ENCODE measurements at regions not wholly inside any gene's neighbourhood (a gene's known extent, or its start where the extent isn't known, plus 50 kb on each side); places are given as distances from the start of the nearest gene placed in this dataset.
"Not testable (repeated sequence)": the region's sequence is repeated elsewhere in the genome, so short reads cannot be mapped to it uniquely, and the experiment has no call there.

DNA sequence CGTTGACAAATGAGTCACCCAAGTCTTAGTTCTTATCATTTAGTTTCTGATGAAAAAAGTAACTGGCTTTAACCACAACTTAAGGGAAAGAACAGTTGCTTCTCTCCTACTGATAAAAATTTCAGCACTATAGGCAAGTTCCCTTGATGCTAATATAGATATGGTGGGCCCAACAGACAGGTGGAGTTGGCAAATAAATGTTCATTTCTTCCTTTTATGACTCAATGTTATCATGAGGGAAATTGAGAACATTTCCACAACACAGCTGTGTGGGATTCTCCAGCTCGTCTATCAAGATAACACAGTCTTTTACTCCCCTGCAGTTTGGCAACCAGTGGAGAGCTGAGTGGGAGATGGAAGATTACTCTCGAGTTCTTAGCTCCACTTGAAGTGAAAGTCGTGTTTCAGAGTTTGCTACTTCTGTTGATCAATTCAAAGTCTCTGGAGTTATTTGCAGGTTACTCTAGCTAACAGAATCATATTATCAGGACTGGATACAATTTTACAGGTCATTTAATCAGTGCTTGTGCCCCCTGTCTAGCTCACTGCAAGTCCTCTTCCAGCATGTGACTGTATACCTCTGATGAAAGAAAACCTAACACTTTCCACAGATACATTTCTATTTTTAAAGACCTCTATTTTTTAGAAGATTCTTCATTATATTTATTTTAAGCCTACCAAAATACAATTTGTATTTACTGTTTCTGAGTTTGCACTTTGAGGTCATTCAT is 270.6 kb upstream of the GK2 start:
- Histone ChIP-seq H3K27ac (no peak overlapping the region), H3K9me3 (no peaks in the 10 kb centered on the region), H3K27me3 (no peaks in the 10 kb centered on the region), H3K36me3 (no peaks in the 10 kb centered on the region), H3K4me1 (no peaks in the 10 kb centered on the region), H3K4me3 (no peak overlapping the region)
- no peak for DNase-seq (ENCODE audit: extremely low spot score in 2 of 2)
- intact Hi-C loops (cut with DNase I), result no loop called here
- TF ChIP-seq, protein P1, sequence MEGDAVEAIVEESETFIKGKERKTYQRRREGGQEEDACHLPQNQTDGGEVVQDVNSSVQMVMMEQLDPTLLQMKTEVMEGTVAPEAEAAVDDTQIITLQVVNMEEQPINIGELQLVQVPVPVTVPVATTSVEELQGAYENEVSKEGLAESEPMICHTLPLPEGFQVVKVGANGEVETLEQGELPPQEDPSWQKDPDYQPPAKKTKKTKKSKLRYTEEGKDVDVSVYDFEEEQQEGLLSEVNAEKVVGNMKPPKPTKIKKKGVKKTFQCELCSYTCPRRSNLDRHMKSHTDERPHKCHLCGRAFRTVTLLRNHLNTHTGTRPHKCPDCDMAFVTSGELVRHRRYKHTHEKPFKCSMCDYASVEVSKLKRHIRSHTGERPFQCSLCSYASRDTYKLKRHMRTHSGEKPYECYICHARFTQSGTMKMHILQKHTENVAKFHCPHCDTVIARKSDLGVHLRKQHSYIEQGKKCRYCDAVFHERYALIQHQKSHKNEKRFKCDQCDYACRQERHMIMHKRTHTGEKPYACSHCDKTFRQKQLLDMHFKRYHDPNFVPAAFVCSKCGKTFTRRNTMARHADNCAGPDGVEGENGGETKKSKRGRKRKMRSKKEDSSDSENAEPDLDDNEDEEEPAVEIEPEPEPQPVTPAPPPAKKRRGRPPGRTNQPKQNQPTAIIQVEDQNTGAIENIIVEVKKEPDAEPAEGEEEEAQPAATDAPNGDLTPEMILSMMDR (IDR thresholded peaks at IDR 0.05), result no peak
- TF ChIP-seq POLR2AphosphoS5 (IDR thresholded peaks at IDR 0.05; ENCODE audit: insufficient read depth in 1 of 2, low read depth in 1 of 2) (no peak), POLR2A (IDR thresholded peaks at IDR 0.05) (no peak)

DNA sequence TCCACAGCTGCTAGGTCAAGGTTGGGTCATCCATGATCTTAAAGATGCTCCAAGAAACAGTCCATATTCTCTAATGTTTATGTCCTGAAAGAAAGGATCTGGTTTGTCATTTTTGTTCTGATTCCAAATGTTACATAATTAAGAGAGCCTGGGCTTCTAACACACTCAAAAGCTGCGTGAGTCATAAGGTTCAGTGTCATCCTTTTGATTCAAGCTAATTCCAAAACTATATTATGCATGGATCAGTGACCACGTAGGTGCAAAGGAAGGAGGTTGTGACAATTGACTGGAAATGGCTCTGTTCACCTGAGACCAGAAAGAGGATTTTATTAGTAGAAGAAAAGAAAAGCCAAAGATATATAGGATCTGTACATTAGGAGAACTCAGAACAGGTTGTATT is 268.7 kb upstream of the GK2 start:
- Histone ChIP-seq H3K4me1 (no peaks in the 10 kb centered on the region), H3K36me3 (no peaks in the 10 kb centered on the region), H3K27ac (no peak overlapping the region), H3K27me3 (no peaks in the 10 kb centered on the region), H3K4me3 (no peak overlapping the region), H3K9me3 (no peaks in the 10 kb centered on the region)
- DNase-seq (ENCODE audit: extremely low spot score in 2 of 2), result no peak
- TF ChIP-seq, protein P1 (IDR thresholded peaks at IDR 0.05), result no peak
- TF ChIP-seq POLR2A (IDR thresholded peaks at IDR 0.05) (no peak), POLR2AphosphoS5 (IDR thresholded peaks at IDR 0.05; ENCODE audit: insufficient read depth in 1 of 2, low read depth in 1 of 2) (no peak)
- intact Hi-C loops (cut with DNase I), result no loop called here

DNA sequence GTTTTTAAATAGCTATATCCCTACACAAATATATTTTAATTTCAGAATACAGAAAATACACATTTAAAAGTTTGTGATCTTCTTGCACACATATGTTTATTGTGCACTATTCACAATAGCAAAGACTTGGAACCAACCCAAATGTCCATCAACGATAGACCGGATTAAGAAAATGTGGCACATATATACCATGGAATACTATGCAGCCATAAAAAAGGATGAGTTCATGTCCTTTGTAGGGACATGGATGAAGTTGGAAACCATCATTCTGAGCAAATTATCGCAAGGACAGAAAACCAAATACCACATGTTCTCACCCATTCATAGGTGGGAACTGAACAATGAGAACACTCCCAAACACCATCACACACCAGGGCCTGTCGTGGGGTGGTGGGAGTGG is 266.9 kb upstream of the GK2 start:
- H3K4me3 ChIP-seq; H3K27ac ChIP-seq; DNase-seq (ENCODE audit: extremely low spot score in 2 of 2); intact Hi-C loops (cut with DNase I); H3K27me3 ChIP-seq; H3K4me1 ChIP-seq; H3K9me3 ChIP-seq; H3K36me3 ChIP-seq: not testable (repeated sequence)

DNA sequence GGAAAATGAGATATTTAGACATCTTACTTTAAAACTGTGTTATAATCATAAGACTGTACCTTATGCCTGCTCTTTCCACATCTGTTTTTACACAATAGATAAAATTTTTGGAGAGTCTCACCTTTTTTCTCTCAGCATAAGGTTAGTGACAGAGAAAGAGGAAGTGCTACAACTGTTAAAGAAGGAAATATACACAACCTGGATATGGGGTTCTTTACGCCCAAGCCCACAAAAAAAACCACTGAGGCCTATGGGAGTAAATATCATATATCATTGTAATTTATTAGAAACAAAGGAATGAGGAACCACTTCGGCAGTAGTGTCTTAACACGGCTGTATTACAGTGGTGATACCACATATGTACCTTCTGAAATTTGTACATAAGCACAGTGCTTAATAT is 265.9 kb upstream of the GK2 start:
- no peak overlapping the region for H3K4me3 ChIP-seq
- intact Hi-C loops (cut with DNase I), result no loop called here
- H3K36me3 ChIP-seq, result no peaks in the 10 kb centered on the region
- H3K27ac ChIP-seq, result no peak overlapping the region
- no peaks in the 10 kb centered on the region for H3K4me1 ChIP-seq
- TF ChIP-seq, protein P1 (IDR thresholded peaks at IDR 0.05), result no peak
- TF ChIP-seq POLR2A (IDR thresholded peaks at IDR 0.05) (no peak), POLR2AphosphoS5 (IDR thresholded peaks at IDR 0.05; ENCODE audit: insufficient read depth in 1 of 2, low read depth in 1 of 2) (no peak)
- no peak for DNase-seq (ENCODE audit: extremely low spot score in 2 of 2)
- no peaks in the 10 kb centered on the region for H3K27me3 ChIP-seq
- no peaks in the 10 kb centered on the region for H3K9me3 ChIP-seq

DNA sequence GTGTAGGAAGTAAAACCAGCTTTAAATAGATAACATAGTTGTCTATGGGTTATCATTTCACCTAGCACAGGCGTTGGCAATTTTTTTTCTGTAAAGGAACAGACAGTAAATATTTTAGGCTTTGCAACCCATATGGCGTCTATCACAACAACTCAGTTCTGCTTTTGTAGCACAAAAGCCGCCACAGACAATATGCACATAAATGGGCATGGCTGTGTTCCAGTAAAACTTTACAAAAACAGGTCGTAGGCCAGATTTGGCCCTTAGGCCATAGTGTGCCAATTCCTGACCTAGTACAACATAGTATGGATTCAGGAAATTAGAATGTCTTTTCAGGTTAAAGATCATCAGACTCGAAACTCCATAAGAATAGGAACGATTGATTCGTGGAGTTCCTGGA is 265.3 kb upstream of the GK2 start:
- DNase-seq (ENCODE audit: extremely low spot score in 2 of 2), result no peak

More for the DNA sequence above, 265.3 kb upstream of the GK2 start:
- no peak overlapping the region for H3K27ac ChIP-seq
- no peaks in the 10 kb centered on the region for H3K27me3 ChIP-seq
- H3K9me3 ChIP-seq, result no peaks in the 10 kb centered on the region
- intact Hi-C loops (cut with DNase I), result no loop called here
- H3K4me3 ChIP-seq, result no peak overlapping the region
- H3K4me1 ChIP-seq, result no peaks in the 10 kb centered on the region
- no peaks in the 10 kb centered on the region for H3K36me3 ChIP-seq
- no peak for TF ChIP-seq POLR2A (IDR thresholded peaks at IDR 0.05)
- TF ChIP-seq, protein P1 (IDR thresholded peaks at IDR 0.05), result no peak
- no peak for TF ChIP-seq POLR2AphosphoS5 (IDR thresholded peaks at IDR 0.05; ENCODE audit: insufficient read depth in 1 of 2, low read depth in 1 of 2)
